Activated CD8-positive, alpha-beta memory T cell treated with anti-CD3 and anti-CD28 coated beads, Interleukin-2, amount 10 ng/mL, durations not matched to agents 7 days and 5 days (primary cell): ENCODE measurements at regions not wholly inside any gene's neighbourhood (a gene's known extent, or its start where the extent isn't known, plus 50 kb on each side); places are given as distances from the start of the nearest gene placed in this dataset.

Experiments
- ATAC-seq: fragments of 150-1000 bp; cut with Tn5 transposase; one replicate; pipeline ENCODE4 v1.10.0; 2021; ENCODE audit warnings: moderate library complexity
- CTCF ChIA-PET: fragments of 350-600 bp; sonication (Branson Sonifier 250); formaldehyde crosslinking; loops from one replicate; lab custom pipeline; 2021; ENCODE audit warnings: antibody characterized with exemption; lab: Charles Lee
- DNase-seq: peaks from one replicate; pipeline ENCODE4 v3.0.0-alpha.2; 2020
- H3K27ac Mint-ChIP-seq: one replicate; pipeline ENCODE4 v1.8.0; 2021; ENCODE audit warnings: mild to moderate bottlenecking, mixed read lengths
- H3K27me3 Mint-ChIP-seq: one replicate; pipeline ENCODE4 v1.8.0; 2021; ENCODE audit warnings: mixed read lengths
- H3K36me3 Mint-ChIP-seq: one replicate; pipeline ENCODE4 v1.8.0; 2021; ENCODE audit warnings: mild to moderate bottlenecking, mixed read lengths
- H3K4me1 Mint-ChIP-seq: one replicate; pipeline ENCODE4 v1.8.0; 2021; ENCODE audit warnings: mixed read lengths
- H3K4me3 Mint-ChIP-seq: one replicate; pipeline ENCODE4 v1.8.0; 2021; ENCODE audit warnings: mild to moderate bottlenecking, moderate library complexity, mixed read lengths
- H3K9me3 Mint-ChIP-seq: one replicate; pipeline ENCODE4 v1.8.0; 2022; ENCODE audit warnings: low read depth, mixed read lengths

DNA sequence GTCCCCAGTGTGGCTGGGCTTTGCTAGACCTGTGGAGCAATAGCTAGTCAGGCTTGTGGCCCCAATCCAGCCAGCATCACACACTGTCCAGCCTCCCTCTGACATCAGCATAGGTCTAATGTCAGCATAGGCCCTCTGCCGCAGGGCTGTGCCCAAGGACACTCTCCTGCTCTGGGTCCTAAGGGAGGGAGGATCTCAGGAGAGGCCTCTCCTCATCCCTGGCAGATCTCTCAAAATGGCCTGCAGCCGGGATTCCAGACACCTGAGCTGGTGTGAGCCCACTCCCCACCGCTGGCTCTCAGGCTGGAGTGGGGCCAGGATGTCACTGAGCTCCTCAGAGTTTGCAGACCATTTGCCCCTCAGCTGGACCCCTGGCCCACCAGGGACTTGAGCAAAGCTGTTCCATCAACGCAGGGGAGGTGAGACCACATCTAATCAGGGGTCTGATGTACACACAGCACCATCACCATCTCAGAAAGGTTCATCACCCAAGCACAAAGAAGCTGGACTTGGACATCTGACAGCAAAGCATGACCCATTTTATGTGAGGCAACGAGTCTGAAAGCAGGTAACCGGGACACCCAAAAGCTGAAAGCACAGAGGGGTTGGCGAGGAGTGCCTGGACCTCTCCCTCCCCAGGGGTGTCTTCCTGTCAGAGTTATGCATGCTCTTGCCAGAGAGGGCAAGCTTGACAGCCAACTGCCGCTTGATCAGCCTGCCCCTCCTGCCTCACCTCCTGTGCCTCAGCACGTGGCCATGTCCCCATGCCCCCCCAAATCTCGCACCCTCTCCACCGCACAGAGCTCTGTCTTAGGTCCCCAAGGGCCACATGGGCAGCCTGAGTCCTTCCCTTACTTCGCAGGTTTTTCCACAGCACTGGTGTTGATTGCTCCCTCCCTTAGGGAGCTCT, 69.7 kb upstream of the SEPTIN5 start:
- Mint-ChIP-seq H3K27me3 (peaks cover 19% of the 10 kb centered on the region), H3K9me3 (peaks cover 10% of the 10 kb centered on the region), H3K27ac (no peak overlapping the region), H3K36me3 (peaks cover 9% of the 10 kb centered on the region), H3K4me1 (no peaks in the 10 kb centered on the region), H3K4me3 (no peak overlapping the region)
- CTCF ChIA-PET, result interaction anchor here (1.2 kb wide), 1 partner anchor 15 kb away, joined by 4 read pairs; no protein-coding TSS in a partner anchor
- ATAC-seq (no peak), DNase-seq (no peak)

DNA sequence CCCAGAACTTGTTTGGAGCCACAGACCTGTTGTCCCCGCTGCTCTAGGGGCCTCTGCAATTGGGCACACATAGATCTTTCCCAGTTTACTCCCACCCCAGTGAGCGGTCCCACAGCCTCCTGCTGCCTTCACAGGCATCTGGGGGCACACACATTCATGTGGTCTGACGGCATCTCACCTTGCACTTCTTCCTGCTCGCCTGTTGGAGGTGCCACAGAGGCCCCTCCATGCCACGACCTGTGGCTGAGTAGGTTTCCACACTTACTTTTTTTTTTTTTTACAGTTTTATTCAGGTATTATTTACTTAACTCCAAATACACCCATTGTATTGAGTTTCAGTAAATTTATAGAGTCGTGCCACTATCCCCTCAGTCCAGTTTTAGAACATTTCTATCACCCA, 68.9 kb upstream of the SEPTIN5 start:
- peaks cover 9% of the 10 kb centered on the region for H3K36me3 Mint-ChIP-seq
- ATAC-seq (no peak), DNase-seq (no peak)
- no peak overlapping the region for H3K27ac Mint-ChIP-seq
- H3K27me3 Mint-ChIP-seq, result peaks cover 22% of the 10 kb centered on the region
- H3K9me3 Mint-ChIP-seq, result peaks cover 10% of the 10 kb centered on the region
- H3K4me3 Mint-ChIP-seq, result no peak overlapping the region
- CTCF ChIA-PET, result interaction anchor here (1.2 kb wide), 1 partner anchor 15 kb away, joined by 4 read pairs; no protein-coding TSS in a partner anchor
- no peaks in the 10 kb centered on the region for H3K4me1 Mint-ChIP-seq

DNA sequence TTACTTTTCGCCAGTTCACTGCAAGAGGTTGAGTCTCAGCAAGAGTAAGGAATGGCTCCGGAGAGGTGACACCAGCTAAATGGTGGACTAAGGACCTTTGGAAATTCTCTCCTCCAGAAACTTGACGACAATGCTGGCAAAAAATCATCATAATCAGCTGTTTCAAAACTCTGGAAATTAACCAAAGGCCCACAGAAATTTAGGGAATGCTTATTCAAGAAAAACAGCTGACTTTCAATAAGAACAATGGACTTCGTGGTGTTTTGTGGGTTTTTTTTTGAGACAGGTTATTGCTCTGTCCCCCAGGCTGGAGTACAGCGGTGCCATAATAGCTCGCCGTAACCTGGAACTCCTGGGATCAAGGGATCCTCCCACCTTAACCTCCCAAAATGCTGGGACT, 68.4 kb upstream of the SEPTIN5 start:
- peaks cover 26% of the 10 kb centered on the region for H3K27me3 Mint-ChIP-seq
- ATAC-seq, result no peak
- H3K27ac Mint-ChIP-seq, result no peak overlapping the region
- H3K4me1 Mint-ChIP-seq, result no peaks in the 10 kb centered on the region
- DNase-seq, result no peak
- CTCF ChIA-PET, result interaction anchor here (1.2 kb wide), 1 partner anchor 16 kb away, joined by 4 read pairs; no protein-coding TSS in a partner anchor
- H3K4me3 Mint-ChIP-seq, result no peak overlapping the region
- peaks cover 9% of the 10 kb centered on the region for H3K36me3 Mint-ChIP-seq
- peaks cover 10% of the 10 kb centered on the region for H3K9me3 Mint-ChIP-seq

DNA sequence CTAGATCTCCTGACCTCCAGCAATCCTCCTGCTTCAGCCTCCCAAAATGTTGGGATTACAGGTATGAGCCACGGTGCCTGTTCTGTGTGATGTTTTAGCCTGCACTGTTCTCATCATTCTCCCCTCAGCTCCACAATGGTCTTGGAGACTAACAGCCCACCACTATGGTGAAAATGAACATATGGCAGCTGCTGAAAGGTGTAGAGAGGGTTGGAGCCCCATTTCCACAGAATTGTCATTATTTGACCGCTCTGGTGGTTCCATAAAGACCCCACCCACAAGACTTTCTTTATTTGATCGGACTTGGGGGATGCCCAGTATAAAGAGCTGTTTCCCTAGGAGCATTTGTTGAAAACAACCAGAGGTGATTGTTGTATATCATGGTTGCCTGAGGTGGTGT, 67.9 kb upstream of the SEPTIN5 start:
- DNase-seq (no peak), ATAC-seq (no peak)
- CTCF ChIA-PET, result no interaction called here
- H3K9me3 Mint-ChIP-seq, result peaks cover 10% of the 10 kb centered on the region
- H3K4me3 Mint-ChIP-seq, result no peak overlapping the region
- H3K4me1 Mint-ChIP-seq, result no peaks in the 10 kb centered on the region
- peaks cover 31% of the 10 kb centered on the region for H3K27me3 Mint-ChIP-seq
- no peak overlapping the region for H3K27ac Mint-ChIP-seq
- H3K36me3 Mint-ChIP-seq, result peaks cover 9% of the 10 kb centered on the region

DNA sequence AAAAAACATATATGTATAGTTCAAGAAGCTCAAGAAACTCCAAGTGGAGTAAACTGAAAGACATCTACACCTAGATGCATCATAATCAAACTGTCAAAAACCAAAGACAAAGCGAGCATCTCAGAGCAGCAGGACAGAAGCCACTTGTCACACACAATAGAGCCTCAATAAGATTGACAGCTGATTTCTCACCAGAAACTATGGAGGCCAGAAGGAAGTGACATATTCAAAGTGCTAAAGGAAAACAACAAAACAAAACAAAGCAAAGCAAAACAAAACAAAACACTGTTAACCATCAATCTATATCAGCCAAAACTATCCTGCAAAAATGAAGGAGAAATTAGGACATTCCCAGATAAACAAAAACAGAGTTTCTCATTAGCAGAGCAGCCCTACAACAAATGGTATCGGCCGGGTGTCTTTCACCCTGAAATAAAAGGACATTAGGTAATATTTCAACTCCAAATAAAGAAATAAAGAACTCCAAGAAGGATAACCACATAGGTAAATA, 65.8 kb upstream of the SEPTIN5 start:
- Mint-ChIP-seq H3K36me3 (peaks cover 9% of the 10 kb centered on the region), H3K27ac (no peak overlapping the region), H3K4me3 (no peak overlapping the region), H3K9me3 (peaks cover 10% of the 10 kb centered on the region), H3K27me3 (peaks cover 41% of the 10 kb centered on the region), H3K4me1 (no peaks in the 10 kb centered on the region)
- DNase-seq (no peak), ATAC-seq (no peak)
- CTCF ChIA-PET, result no interaction called here

DNA sequence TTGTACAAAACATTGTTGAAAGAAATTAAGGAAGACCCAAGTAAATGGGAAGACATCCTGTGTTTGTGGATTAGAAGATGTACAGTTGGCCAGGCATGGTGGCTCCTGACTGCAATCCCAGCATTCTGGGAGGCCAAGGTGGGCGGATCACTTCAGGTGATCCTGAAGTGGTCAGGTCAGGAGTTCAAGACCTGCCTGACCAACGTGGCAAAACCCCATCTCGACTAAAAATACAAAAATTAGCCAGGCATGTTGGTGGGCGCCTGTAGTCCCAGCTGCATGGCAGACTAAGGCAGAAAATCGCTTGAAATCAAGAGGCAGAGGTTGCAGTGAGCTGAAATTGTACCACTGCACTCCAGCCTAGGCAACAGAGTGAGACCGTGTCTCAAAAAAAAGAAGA, 62.0 kb upstream of the SEPTIN5 start:
- H3K4me1 Mint-ChIP-seq, result no peaks in the 10 kb centered on the region
- no peak for ATAC-seq
- H3K4me3 Mint-ChIP-seq, result no peak overlapping the region
- peaks cover 8% of the 10 kb centered on the region for H3K36me3 Mint-ChIP-seq
- peaks cover 10% of the 10 kb centered on the region for H3K9me3 Mint-ChIP-seq
- no peak for DNase-seq
- H3K27ac Mint-ChIP-seq, result no peak overlapping the region
- CTCF ChIA-PET, result no interaction called here
- H3K27me3 Mint-ChIP-seq, result peaks cover 30% of the 10 kb centered on the region

DNA sequence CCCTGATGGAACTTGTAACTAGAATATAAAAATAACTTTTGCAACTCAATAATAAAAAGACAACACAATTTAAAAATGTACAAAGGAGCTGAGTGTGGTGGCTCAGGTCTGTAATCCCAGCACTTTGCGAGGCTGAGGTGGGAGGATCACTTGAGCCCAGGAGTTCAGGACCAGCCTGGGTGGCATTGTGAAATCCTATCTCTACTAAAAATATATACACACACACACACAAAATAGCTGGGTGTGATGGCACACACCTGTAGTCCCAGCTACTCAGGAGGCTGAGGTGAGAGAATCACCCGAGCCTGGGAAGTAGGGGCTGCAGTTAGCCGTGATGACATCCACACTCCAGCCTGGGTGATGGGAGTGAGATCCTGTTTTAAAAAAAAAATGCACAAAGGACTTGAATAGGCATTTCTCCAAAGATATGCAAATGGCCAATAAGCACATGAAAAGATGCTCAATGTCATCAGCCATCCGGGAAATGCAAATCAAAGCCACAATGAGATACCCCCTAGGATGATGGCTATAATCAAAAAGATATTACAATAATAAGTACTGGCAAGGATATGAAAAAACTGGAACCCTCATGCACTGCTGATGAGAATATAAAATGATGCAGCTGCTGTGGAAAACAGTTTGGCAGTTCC, 59.8 kb upstream of the SEPTIN5 start:
- DNase-seq, result no peak
- Mint-ChIP-seq H3K9me3 (no peaks in the 10 kb centered on the region), H3K27ac (no peak overlapping the region), H3K4me1 (no peaks in the 10 kb centered on the region), H3K4me3 (no peak overlapping the region), H3K27me3 (peaks cover 26% of the 10 kb centered on the region), H3K36me3 (no peaks in the 10 kb centered on the region)
- no peak for ATAC-seq
- CTCF ChIA-PET, result no interaction called here

DNA sequence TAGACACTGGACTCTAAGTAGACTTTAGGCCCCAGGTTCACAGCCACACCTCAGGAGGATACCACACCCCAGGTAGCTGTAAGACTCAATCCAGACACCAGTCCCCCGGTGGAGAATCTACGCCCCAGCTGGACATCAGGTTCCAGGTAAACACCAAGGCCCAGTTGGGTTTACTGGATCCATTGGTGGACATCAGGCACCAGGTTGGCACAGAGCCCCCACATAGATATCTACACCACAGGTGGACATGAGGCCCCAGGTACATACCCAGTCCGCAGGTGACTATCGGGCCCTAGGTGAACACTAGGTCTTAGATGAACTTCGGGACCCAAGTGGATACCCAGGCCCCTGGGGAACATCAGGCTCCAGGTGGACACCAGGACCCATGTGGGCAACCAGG, 58.9 kb upstream of the SEPTIN5 start:
- no peak overlapping the region for H3K4me3 Mint-ChIP-seq
- H3K27ac Mint-ChIP-seq, result no peak overlapping the region
- no peaks in the 10 kb centered on the region for H3K9me3 Mint-ChIP-seq
- H3K27me3 Mint-ChIP-seq, result peaks cover 22% of the 10 kb centered on the region
- ATAC-seq (no peak), DNase-seq (no peak)
- CTCF ChIA-PET, result no interaction called here
- H3K36me3 Mint-ChIP-seq, result no peaks in the 10 kb centered on the region
- H3K4me1 Mint-ChIP-seq, result no peaks in the 10 kb centered on the region

DNA sequence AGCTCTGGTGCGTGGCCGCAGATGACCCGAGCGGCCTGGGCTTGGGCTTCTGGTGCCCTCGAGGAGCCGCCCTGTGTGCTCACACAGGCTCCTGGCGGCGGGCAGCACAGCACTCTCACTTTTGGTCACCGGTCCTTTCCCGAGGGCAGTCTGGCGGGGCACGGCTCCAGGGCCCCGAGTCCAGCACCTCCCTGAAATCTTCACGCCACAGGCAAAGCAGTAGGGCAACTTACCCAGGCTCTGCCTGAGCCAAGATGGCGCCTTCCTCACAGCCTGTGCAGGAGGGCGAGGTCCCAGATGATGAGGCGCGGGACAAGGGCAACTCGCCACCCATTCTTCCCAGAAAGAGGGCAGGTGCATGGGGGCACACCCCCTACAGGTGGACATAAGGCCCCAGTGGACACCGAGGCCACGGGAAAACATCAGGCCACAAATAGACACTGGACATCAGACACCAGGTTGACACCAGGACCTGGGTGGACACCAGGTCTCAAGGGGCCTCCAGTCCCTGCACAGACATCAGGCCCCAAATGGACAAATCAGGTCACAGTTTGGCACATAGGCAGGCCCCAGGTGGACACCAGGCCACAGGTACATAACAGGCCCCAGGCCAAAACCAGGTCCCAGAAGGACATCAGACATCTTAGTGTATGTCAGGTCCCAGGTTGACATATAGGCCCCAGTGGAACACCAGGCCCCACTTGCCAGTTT, 57.6 kb upstream of the SEPTIN5 start:
- Mint-ChIP-seq H3K4me1 (no peaks in the 10 kb centered on the region), H3K4me3 (no peak overlapping the region), H3K9me3 (no peaks in the 10 kb centered on the region), H3K27me3 (peaks cover 13% of the 10 kb centered on the region), H3K27ac (no peak overlapping the region), H3K36me3 (no peaks in the 10 kb centered on the region)
- DNase-seq (no peak), ATAC-seq (no peak)
- CTCF ChIA-PET, result no interaction called here

DNA sequence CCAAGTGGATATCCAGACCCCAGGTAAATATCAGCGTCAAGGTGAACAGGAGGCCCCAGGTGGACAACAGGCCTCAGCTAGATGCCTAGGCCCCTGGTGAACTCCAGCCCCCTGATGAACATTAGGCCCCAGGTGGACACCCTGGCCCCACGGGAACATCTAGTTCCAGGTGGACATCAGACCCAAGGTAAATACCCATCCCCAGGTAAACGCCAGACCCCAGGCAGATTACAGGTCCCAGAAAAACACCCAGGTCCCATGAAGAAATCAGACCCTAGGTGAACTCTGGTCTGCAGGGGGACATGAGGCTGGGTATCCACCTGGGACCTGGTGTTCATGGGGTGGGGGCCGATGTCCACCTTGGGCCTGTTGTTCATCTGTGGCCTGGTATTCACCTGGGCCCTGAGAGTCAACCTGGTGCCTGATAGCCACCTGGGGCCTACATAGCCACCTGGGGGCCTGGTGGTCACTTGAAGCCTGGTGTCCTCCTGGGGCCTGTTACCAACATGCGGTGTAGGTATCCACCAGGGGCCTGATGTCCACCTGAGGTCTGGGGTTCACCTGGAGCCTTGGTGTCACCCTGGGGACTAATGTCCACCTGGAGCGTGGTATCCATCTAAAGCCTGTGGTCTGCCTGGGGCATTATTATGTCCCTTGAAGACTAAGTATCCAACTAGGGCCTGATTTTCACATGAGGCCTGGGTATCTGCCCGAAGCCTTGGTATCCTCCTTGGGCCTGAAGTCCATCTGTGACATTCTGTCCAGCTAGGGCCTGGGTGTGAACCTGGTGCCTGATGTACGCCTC, 56.8 kb upstream of the SEPTIN5 start:
- Mint-ChIP-seq H3K4me1 (no peaks in the 10 kb centered on the region), H3K27ac (no peak overlapping the region), H3K27me3 (peaks cover 5% of the 10 kb centered on the region), H3K4me3 (no peak overlapping the region), H3K36me3 (no peaks in the 10 kb centered on the region), H3K9me3 (no peaks in the 10 kb centered on the region)
- CTCF ChIA-PET, result no interaction called here
- DNase-seq (no peak), ATAC-seq (no peak)

DNA sequence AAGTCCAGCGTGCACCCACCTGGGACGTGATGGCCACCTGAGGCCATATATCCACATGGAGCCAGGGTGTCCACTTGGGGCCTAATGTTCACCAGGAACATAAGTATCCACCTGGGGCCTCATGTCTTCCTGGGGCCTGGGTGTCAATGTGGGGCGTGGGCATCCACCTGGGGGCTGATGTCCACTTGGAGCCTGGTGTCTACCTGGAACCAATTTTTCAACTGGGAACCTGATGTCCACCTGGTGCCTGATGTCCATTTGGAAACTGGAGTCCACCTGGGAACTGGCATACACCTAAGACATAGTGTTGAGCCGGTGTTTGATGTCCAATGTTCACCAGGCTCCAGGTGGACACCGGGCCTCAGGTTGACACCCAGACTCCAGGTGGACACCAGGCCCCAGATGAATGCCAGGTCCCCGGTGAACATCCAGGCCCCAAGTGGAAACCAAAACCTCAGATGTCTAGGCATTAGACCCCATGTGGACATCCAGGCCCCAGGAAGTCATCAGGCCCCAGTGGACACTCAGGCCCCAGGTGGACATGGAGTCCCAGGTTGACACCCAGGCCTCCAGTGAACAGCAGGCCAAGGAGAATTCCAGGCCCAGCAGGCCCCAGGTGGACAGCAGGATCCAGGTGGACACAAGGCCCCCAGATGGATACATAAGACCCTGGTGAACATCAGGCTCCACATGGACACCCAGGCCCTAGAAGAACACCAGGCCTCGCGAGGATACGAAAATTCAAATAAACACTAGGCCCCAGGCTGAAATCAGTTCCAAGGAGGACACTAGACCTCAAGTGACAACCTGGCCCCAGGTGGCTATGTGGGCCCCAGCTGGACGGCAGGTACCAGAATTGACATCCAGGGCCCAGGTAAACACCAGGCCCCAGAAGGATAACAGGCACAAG, 56.0 kb upstream of the SEPTIN5 start:
- Mint-ChIP-seq H3K9me3 (no peaks in the 10 kb centered on the region), H3K4me1 (peaks cover 2% of the 10 kb centered on the region), H3K36me3 (no peaks in the 10 kb centered on the region), H3K27me3 (peaks cover 5% of the 10 kb centered on the region), H3K4me3 (no peak overlapping the region), H3K27ac (no peak overlapping the region)
- DNase-seq (no peak), ATAC-seq (no peak)
- CTCF ChIA-PET, result no interaction called here
